Body of pancreas (tissue), 4 donors: ENCODE measurements at regions not wholly inside any gene's neighbourhood (a gene's known extent, or its start where the extent isn't known, plus 50 kb on each side); places are given as distances from the start of the nearest gene placed in this dataset.

Source experiments
- ATAC-seq: fragments of 150-250 bp; one replicate; pipeline ENCODE4 v1.9.1; 2016
- DNase-seq, 4 donors: peaks; one replicate each; pipeline ENCODE4 v3.0.0-alpha.2; 2019
- H3K27ac ChIP-seq, 4 donors: fragments of 200-600 bp; sonication (generic); 1 replicate in 3 of 4; 2 replicates in 1 of 4; pipeline versions ENCODE4 v1.5.1 to v1.6.1; 2016 to 2019; ENCODE audit warnings: mild to moderate bottlenecking in 1 of 4, mixed read lengths in 1 of 4, moderate library complexity in 1 of 4
- H3K27me3 ChIP-seq, 2 donors: fragments of 200-600 bp; sonication (generic); one replicate each; pipeline ENCODE4 v1.6.0; 2016; ENCODE audit warnings: mild to moderate bottlenecking in 1 of 2
- H3K36me3 ChIP-seq, 2 donors: fragments of 200-600 bp; sonication (generic); replicated peaks in 1 of 2; 2 replicates each; pipeline ENCODE4 v1.5.1; 2016; ENCODE audit warnings: low read depth in 2 of 2; ENCODE audit not compliant: insufficient read depth in 1 of 2
- H3K4me1 ChIP-seq: fragments of 200-600 bp; sonication (generic); one replicate; pipeline ENCODE4 v1.6.0; 2016
- H3K4me3 ChIP-seq, 2 donors: fragments of 200-600 bp; sonication (generic); 1 replicate in 1 of 2; 2 replicates in 1 of 2; pipeline ENCODE4 v1.5.1; 2016 to 2019
- H3K9me3 ChIP-seq, 3 donors: fragments of 200-600 bp; sonication (generic); 1 replicate in 2 of 3; 2 replicates in 1 of 3; pipeline ENCODE4 v1.5.1; 2016
- POLR2A ChIP-seq, 3 donors: fragments of 450-650 bp; IDR thresholded peaks; one replicate each; pipeline ENCODE4 v1.6.1; 2016; ENCODE audit warnings: antibody characterized with exemption in 3 of 3, mild to moderate bottlenecking in 2 of 3
- WGBS, 2 donors: methylation state at CpG; one replicate each; pipeline ENCODE4 v1.1.5; 2017; 5-methylcytosine and 5-hydroxymethylcytosine counted together
- intact Hi-C: fragments of 100-400 bp; cut with DNase I; formaldehyde crosslinking; loops from one replicate; pipeline ENCODE4 v1.15.1; 2023
- TF ChIP-seq, protein P1 (sequence below), 7 experiments: fragments of 450-650 bp in 4 of 7; fragments of 200-600 bp in 3 of 7; sonication (generic) in 3 of 7; IDR thresholded peaks; one replicate each; pipeline ENCODE4 v1.5.1; 2016 to 2019; ENCODE audit warnings: antibody characterized with exemption in 7 of 7

DNA sequence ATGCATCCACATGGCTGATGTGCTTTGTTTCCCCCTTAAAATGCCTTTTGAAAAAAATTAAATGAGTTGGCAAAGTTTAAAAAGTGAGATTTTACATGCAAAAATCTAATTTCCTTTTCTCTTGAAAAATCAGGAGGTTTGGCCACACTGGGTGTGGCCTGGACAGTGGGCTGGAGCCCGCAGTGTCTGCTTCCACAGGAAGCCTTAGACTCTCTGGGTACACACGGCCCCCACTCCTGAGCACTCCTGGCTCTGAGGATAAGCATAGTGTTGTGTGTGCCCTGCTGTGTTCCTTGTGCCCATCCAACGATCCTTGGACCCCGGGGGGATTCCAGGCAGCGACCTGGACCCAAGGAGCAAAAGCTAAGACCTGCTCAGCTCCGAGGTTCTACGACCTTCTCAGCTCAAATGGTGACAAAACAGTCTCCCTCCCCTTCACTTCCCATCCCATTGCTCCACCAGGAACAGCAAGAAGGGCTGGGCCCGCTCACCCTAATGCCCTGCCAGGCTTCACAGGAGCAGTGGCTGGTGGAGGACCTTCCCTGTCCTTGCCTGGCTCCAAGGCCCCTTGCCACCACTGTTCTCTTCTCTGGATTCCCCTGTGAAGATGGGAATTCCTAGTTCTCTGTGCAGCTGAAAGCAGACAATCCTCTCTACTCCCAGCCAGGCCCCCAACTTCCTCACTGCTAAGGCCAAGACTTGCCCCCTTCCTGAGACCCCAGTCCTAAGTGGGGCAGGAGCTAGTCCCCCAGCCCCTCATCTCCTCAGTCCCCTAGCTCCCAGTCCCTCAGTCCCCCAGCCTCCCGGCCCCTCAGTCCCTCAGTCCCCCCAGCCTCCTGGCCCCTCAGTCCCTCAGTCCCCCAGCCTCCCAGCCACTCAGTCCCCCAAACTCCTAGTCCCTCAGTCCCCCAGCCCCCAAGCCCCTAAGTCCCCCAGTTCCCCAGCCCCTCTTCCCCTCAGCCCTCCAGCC is 395.8 kb downstream of the PTPRU start:
- TF ChIP-seq, protein P1, sequence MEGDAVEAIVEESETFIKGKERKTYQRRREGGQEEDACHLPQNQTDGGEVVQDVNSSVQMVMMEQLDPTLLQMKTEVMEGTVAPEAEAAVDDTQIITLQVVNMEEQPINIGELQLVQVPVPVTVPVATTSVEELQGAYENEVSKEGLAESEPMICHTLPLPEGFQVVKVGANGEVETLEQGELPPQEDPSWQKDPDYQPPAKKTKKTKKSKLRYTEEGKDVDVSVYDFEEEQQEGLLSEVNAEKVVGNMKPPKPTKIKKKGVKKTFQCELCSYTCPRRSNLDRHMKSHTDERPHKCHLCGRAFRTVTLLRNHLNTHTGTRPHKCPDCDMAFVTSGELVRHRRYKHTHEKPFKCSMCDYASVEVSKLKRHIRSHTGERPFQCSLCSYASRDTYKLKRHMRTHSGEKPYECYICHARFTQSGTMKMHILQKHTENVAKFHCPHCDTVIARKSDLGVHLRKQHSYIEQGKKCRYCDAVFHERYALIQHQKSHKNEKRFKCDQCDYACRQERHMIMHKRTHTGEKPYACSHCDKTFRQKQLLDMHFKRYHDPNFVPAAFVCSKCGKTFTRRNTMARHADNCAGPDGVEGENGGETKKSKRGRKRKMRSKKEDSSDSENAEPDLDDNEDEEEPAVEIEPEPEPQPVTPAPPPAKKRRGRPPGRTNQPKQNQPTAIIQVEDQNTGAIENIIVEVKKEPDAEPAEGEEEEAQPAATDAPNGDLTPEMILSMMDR (IDR thresholded peaks at IDR 0.05) = no peak
- TF ChIP-seq POLR2A (IDR thresholded peaks at IDR 0.05) = no peak
- 47 to 58% methylated on average over 7 to 8 of the region's 9 CpGs for WGBS, 2 donors
- Histone ChIP-seq H3K27ac (no peak overlapping the region), H3K27me3 (no peaks in the 10 kb centered on the region), H3K9me3 (no peaks in the 10 kb centered on the region), H3K36me3 (no peaks in the 10 kb centered on the region), H3K4me1 (no peaks in the 10 kb centered on the region), H3K4me3 (no peak overlapping the region)
- no peak for DNase-seq
- ATAC-seq = no peak
- intact Hi-C loops = no loop called here

DNA sequence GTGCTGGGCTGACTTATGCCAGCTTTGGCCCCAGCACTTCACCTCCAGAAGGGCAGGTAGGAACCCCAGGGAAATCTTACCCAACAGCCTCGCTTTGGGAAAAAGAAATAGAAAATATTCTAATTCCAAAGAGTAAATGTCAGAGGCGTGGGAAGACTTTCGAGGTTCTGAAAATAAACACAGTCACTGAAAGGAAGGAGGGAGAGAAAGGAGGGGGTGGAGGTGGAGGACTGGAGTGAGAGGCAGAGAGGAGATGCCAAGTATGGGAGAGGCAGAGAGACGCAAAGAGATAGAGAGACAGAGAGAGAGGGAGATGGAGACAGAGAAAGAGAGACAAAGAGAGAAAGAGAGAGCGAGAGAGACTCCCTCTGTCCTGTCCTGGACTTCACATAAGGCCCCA is 395.0 kb downstream of the PTPRU start:
- H3K27ac ChIP-seq = no peak overlapping the region
- H3K4me3 ChIP-seq = no peak overlapping the region
- H3K36me3 ChIP-seq = no peaks in the 10 kb centered on the region
- DNase-seq (no peak), ATAC-seq (no peak)
- TF ChIP-seq, protein P1 (IDR thresholded peaks at IDR 0.05) = no peak
- TF ChIP-seq POLR2A (IDR thresholded peaks at IDR 0.05) = no peak
- intact Hi-C loops = no loop called here
- 70 to 75% methylated on average over 5 of the region's 5 CpGs for WGBS, 2 donors
- no peaks in the 10 kb centered on the region for H3K27me3 ChIP-seq
- H3K4me1 ChIP-seq = no peaks in the 10 kb centered on the region
- H3K9me3 ChIP-seq = no peaks in the 10 kb centered on the region

DNA sequence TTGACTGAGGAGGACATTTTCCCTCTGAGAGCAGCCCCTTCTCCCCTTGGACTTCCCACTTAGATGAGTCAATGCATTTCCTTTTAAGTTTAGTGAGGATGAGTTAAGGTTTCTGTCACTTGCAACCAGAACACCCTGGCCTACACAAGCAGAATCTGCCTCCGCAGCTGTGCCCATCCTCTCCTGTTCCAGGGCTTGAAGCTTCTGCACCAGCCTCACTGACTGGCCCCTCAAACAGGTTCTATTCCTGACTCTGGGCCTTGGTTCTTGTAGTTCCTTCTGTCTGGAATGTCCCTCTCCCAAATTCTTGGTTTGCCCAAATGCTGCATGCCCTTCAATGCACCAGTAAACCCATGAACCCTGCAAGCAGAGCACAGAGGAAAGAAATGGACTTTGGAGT is 394.4 kb downstream of the PTPRU start:
- Histone ChIP-seq H3K36me3 (no peaks in the 10 kb centered on the region), H3K4me3 (no peak overlapping the region), H3K9me3 (no peaks in the 10 kb centered on the region), H3K4me1 (no peaks in the 10 kb centered on the region), H3K27ac (no peak overlapping the region), H3K27me3 (no peaks in the 10 kb centered on the region)
- ATAC-seq (no peak), DNase-seq (no peak)
- intact Hi-C loops = no loop called here
- TF ChIP-seq, protein P1 (IDR thresholded peaks at IDR 0.05) = no peak
- TF ChIP-seq POLR2A (IDR thresholded peaks at IDR 0.05) = no peak
- WGBS, 2 donors = 100% methylated on average over 1 of the region's 1 CpG

DNA sequence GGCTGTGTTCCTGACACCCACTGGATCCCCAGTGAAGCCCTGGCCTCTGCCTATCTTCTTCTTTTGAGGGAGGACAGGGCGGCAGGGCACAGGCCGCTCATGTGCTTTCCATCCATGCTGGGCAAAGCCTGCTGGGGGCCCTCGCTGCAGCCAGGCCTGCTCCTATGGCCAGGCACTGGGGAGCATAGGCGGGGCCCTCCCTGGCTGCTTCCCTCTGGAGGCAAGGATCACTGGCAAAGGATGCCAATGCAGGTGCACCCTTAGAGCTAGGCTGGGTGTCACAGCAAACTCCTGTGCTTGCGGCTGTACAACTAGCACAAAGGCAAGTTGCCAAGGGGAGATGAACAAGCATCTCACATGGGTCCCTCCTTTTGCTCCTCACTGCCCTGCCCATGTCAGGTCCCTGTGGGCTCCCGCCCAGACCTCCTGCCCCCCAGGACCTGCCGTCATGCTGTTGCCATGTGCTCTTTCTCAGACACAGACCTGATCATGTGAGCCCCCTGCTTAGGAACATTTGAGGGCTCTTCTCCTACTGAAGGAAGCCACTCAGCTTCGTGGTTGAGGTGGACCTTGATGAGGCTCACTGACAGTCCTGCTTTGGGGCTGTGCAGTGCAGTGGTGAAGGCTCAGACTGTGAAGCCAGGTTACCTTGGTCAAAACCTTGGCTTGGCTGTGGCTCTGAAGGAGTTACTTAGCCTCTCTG is 393.6 kb downstream of the PTPRU start:
- Histone ChIP-seq H3K27me3 (no peaks in the 10 kb centered on the region), H3K27ac (no peak overlapping the region), H3K36me3 (no peaks in the 10 kb centered on the region), H3K4me1 (no peaks in the 10 kb centered on the region), H3K9me3 (no peaks in the 10 kb centered on the region), H3K4me3 (no peak overlapping the region)
- TF ChIP-seq POLR2A (IDR thresholded peaks at IDR 0.05) = no peak
- 79 to 80% methylated on average over 4 to 8 of the region's 8 CpGs for WGBS, 2 donors
- intact Hi-C loops = no loop called here
- no peak for DNase-seq
- ATAC-seq = no peak

DNA sequence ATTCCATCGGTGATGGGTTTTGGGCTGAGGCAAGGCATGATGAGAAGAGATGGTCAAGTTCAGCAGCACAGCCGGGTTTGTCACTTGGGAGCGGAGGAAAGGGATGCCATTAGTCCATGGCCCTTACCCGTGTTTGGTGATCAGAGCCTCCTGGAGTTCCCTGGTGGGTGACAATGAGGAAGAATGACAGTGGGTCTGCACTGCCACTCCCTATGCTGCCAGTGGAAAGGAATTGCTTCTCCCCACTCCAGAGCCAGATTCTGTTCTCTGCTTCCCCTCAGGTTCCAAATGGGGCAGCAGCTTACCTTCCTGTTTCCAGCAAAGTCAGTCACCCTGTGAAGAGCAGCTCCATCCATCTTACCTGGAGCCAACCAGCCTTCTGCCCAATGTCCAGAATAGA is 393.1 kb downstream of the PTPRU start:
- Histone ChIP-seq H3K9me3 (no peaks in the 10 kb centered on the region), H3K4me1 (no peaks in the 10 kb centered on the region), H3K36me3 (no peaks in the 10 kb centered on the region), H3K27ac (no peak overlapping the region), H3K4me3 (no peak overlapping the region), H3K27me3 (no peaks in the 10 kb centered on the region)
- ATAC-seq (no peak), DNase-seq (no peak)
- TF ChIP-seq, protein P1 (IDR thresholded peaks at IDR 0.05) = no peak
- no peak for TF ChIP-seq POLR2A (IDR thresholded peaks at IDR 0.05)
- intact Hi-C loops = no loop called here
- 42 to 58% methylated on average over 4 of the region's 4 CpGs for WGBS, 2 donors
